CD4-positive, alpha-beta T cell (primary cell): ENCODE measurements at regions not wholly inside any gene's neighbourhood (a gene's known extent, or its start where the extent isn't known, plus 50 kb on each side); places are given as distances from the start of the nearest gene placed in this dataset.

ENCODE experiments used
- ATAC-seq: fragments of 200-7000 bp; cut with Tn5 transposase; one replicate; pipeline ENCODE4 v1.10.0; 2022; ENCODE audit warnings: mild to moderate bottlenecking; ENCODE audit not compliant: poor library complexity
- CTCF ChIA-PET: fragments of 350-600 bp; sonication (Branson Sonifier 250); formaldehyde crosslinking; loops from one replicate; lab custom pipeline; 2021; ENCODE audit warnings: antibody characterized with exemption, inconsistent platforms; lab: Charles Lee
- POLR2A ChIA-PET: fragments of 350-600 bp; sonication (Branson Sonifier 250); formaldehyde crosslinking; loops from one replicate; lab custom pipeline; 2021; ENCODE audit warnings: antibody characterized with exemption, inconsistent platforms; lab: Charles Lee
- DNase-seq, 14 experiments: peaks; one replicate each; pipeline ENCODE4 v3.0.0-alpha.2; 2013 to 2020; ENCODE audit warnings: mixed read lengths in 2 of 14
- H3K27ac ChIP-seq, 2 donors: one replicate each; pipeline versions ENCODE4 v1.5.1 to v1.7.0; 2013; ENCODE audit warnings: low read length in 2 of 2, low read depth in 1 of 2, mild to moderate bottlenecking in 1 of 2
- H3K27me3 ChIP-seq, 2 experiments: 1 replicate in 1 of 2; 2 replicates in 1 of 2; pipeline versions ENCODE4 v1.6.1 to v1.7.0; 2013; ENCODE audit warnings: low read length in 2 of 2, control low read depth in 1 of 2, mild to moderate bottlenecking in 1 of 2, moderate library complexity in 1 of 2; ENCODE audit not compliant: insufficient read depth in 2 of 2, control insufficient read depth in 1 of 2
- H3K36me3 ChIP-seq: one replicate; pipeline ENCODE4 v1.6.1; 2013; ENCODE audit warnings: low read length, control low read depth; ENCODE audit not compliant: insufficient read depth
- H3K4me1 ChIP-seq: one replicate; pipeline ENCODE4 v1.6.1; 2013; ENCODE audit warnings: low read length, control low read depth; ENCODE audit not compliant: insufficient read depth
- H3K4me3 ChIP-seq: one replicate; pipeline ENCODE4 v1.5.1; 2013; ENCODE audit warnings: mild to moderate bottlenecking, low read length, moderate library complexity
- H3K9me3 ChIP-seq, 2 experiments: 1 replicate in 1 of 2; 2 replicates in 1 of 2; pipeline versions ENCODE4 v1.6.1 to v1.7.0; 2013; ENCODE audit warnings: low read length in 2 of 2, mild to moderate bottlenecking in 2 of 2, control low read depth in 1 of 2, moderate library complexity in 1 of 2; ENCODE audit not compliant: control insufficient read depth in 1 of 2, insufficient read depth in 1 of 2
- H3K27ac Mint-ChIP-seq: one replicate; pipeline ENCODE4 v1.8.0; 2020; ENCODE audit warnings: mixed read lengths
- H3K27me3 Mint-ChIP-seq: one replicate; pipeline ENCODE4 v1.8.0; 2021; ENCODE audit warnings: mixed read lengths
- H3K36me3 Mint-ChIP-seq: one replicate; pipeline ENCODE4 v1.8.0; 2021; ENCODE audit warnings: low read depth, mixed read lengths
- H3K4me1 Mint-ChIP-seq: one replicate; pipeline ENCODE4 v1.8.0; 2021; ENCODE audit warnings: low read depth, mixed read lengths
- H3K4me3 Mint-ChIP-seq: one replicate; pipeline ENCODE4 v1.8.0; 2020; ENCODE audit warnings: mild to moderate bottlenecking, mixed read lengths
- H3K9me3 Mint-ChIP-seq: one replicate; pipeline ENCODE4 v1.8.0; 2020; ENCODE audit warnings: mixed read lengths
- CTCF ChIP-seq: fragments of 200-600 bp; IDR thresholded peaks from one replicate; pipeline ENCODE4 v1.8.0; 2022; ENCODE audit warnings: antibody characterized with exemption, mild to moderate bottlenecking
- intact Hi-C, 2 experiments: fragments of 100-400 bp; cut with DNase I in 1 of 2; cut with micrococcal nuclease in 1 of 2; formaldehyde crosslinking; loops; one replicate each; pipeline versions ENCODE4 v1.15.1 to v1.9.0; 2023 to 2025; cut with DNase I, micrococcal nuclease

GRCh38 chr6:12450467-12450866 lies 160.3 kb downstream of the EDN1 start:
- Histone ChIP-seq H3K9me3 (peaks cover 0 to 3% of the 10 kb centered on the region in 2 experiments), H3K36me3 (no peaks in the 10 kb centered on the region), H3K4me1 (no peaks in the 10 kb centered on the region), H3K27ac (no peak overlapping the region), H3K4me3 (no peak overlapping the region), H3K27me3 (no peaks in the 10 kb centered on the region)
- Mint-ChIP-seq H3K27ac (no peak overlapping the region), H3K27me3 (peaks cover 22% of the 10 kb centered on the region), H3K4me3 (no peak overlapping the region), H3K36me3 (no peaks in the 10 kb centered on the region), H3K9me3 (peaks cover 21% of the 10 kb centered on the region), H3K4me1 (no peaks in the 10 kb centered on the region)
- CTCF ChIA-PET: no interaction called here
- ATAC-seq (no peak), DNase-seq (no peak)
- POLR2A ChIA-PET: no interaction called here
- intact Hi-C loops: no loop called here
- no peak for TF ChIP-seq CTCF

GRCh38 chr6:12456343-12456742 lies 166.2 kb downstream of the EDN1 start:
- H3K9me3 ChIP-seq: peaks cover 0 to 8% of the 10 kb centered on the region in 2 experiments
- CTCF ChIA-PET: no interaction called here
- ATAC-seq: no peak
- no peaks in the 10 kb centered on the region for H3K27me3 ChIP-seq
- no peaks in the 10 kb centered on the region for H3K36me3 Mint-ChIP-seq
- no peak for DNase-seq
- H3K27me3 Mint-ChIP-seq: peaks cover 11% of the 10 kb centered on the region
- H3K4me1 ChIP-seq: no peaks in the 10 kb centered on the region
- H3K4me1 Mint-ChIP-seq: no peaks in the 10 kb centered on the region
- H3K4me3 Mint-ChIP-seq: no peak overlapping the region
- no peak for TF ChIP-seq CTCF
- no peaks in the 10 kb centered on the region for H3K36me3 ChIP-seq
- POLR2A ChIA-PET: no interaction called here
- no peak overlapping the region for H3K27ac ChIP-seq
- peaks cover 19% of the 10 kb centered on the region for H3K9me3 Mint-ChIP-seq
- no peak overlapping the region for H3K4me3 ChIP-seq
- no peak overlapping the region for H3K27ac Mint-ChIP-seq
- intact Hi-C loops: no loop called here

GRCh38 chr6:12457094-12457493 lies 166.9 kb downstream of the EDN1 start:
- Mint-ChIP-seq H3K9me3 (peaks cover 15% of the 10 kb centered on the region), H3K4me1 (no peaks in the 10 kb centered on the region), H3K4me3 (no peak overlapping the region), H3K36me3 (no peaks in the 10 kb centered on the region), H3K27me3 (peaks cover 16% of the 10 kb centered on the region), H3K27ac (no peak overlapping the region)
- no peaks in the 10 kb centered on the region for H3K36me3 ChIP-seq
- POLR2A ChIA-PET: no interaction called here
- intact Hi-C loops: no loop called here
- ATAC-seq (no peak), DNase-seq (no peak)
- H3K27me3 ChIP-seq: no peaks in the 10 kb centered on the region
- H3K4me3 ChIP-seq: no peak overlapping the region
- CTCF ChIA-PET: no interaction called here
- H3K4me1 ChIP-seq: no peaks in the 10 kb centered on the region
- H3K27ac ChIP-seq: no peak overlapping the region
- H3K9me3 ChIP-seq: peaks cover 0 to 8% of the 10 kb centered on the region in 2 experiments
- no peak for TF ChIP-seq CTCF
